Suppressor macrophage treated with lipopolysaccharide for 1 hour (primary cell): ENCODE measurements at regions not wholly inside any gene's neighbourhood (a gene's known extent, or its start where the extent isn't known, plus 50 kb on each side); places are given as distances from the start of the nearest gene placed in this dataset.

Source experiments
- DNase-seq, 3 donors: peaks; one replicate each; pipeline ENCODE4 v3.0.0-alpha.2; 2020 to 2022

- DNase-seq = no peak
These were observed 327.6 kb upstream of the COBL start for GRCh38 chr7:51644216-51644615.

- DNase-seq = no peak
These were observed 324.2 kb upstream of the COBL start for GRCh38 chr7:51640841-51641240.

GRCh38 chr7:51639661-51640334 lies 323.2 kb upstream of the COBL start:
- no peak for DNase-seq

- no peak for DNase-seq
These were observed 319.9 kb upstream of the COBL start for GRCh38 chr7:51636503-51636902.

GRCh38 chr7:51635775-51636174 lies 319.2 kb upstream of the COBL start:
- no peak for DNase-seq

- DNase-seq = no peak
These were observed 317.9 kb upstream of the COBL start for GRCh38 chr7:51634538-51634937.

- DNase-seq = no peak
These were observed 317.4 kb upstream of the COBL start for GRCh38 chr7:51634025-51634424.

GRCh38 chr7:51633596-51633995 lies 317.0 kb upstream of the COBL start:
- no peak for DNase-seq

GRCh38 chr7:51633006-51633405 lies 316.4 kb upstream of the COBL start:
- no peak for DNase-seq

GRCh38 chr7:51630933-51631332 lies 314.3 kb upstream of the COBL start:
- DNase-seq = no peak

- DNase-seq = no peak
These were observed 312.6 kb upstream of the COBL start for GRCh38 chr7:51629206-51629605.

GRCh38 chr7:51621956-51622355 lies 305.3 kb upstream of the COBL start:
- DNase-seq = no peak

- DNase-seq = peak in 1 of 3 donors; percentile 11
These were observed 304.1 kb upstream of the COBL start for GRCh38 chr7:51620706-51621105.

GRCh38 chr7:51619880-51620279 lies 303.3 kb upstream of the COBL start:
- no peak for DNase-seq

- DNase-seq = peak in 1 of 3 donors; percentile 12
These were observed 301.1 kb upstream of the COBL start for GRCh38 chr7:51617686-51618085.

GRCh38 chr7:51613911-51614357 lies 297.3 kb upstream of the COBL start:
- peak in 1 of 3 donors; percentile 14 for DNase-seq

GRCh38 chr7:51611937-51612336 lies 295.3 kb upstream of the COBL start:
- DNase-seq = peak in 1 of 3 donors; percentile 1

- no peak for DNase-seq
These were observed 290.8 kb upstream of the COBL start for GRCh38 chr7:51607447-51607846.

- DNase-seq = no peak
These were observed 290.1 kb upstream of the COBL start for GRCh38 chr7:51606601-51607154.

GRCh38 chr7:51602376-51602775 lies 285.8 kb upstream of the COBL start:
- peak in 1 of 3 donors; percentile 14 for DNase-seq

- DNase-seq = peak in 1 of 3 donors; percentile 2
These were observed 284.9 kb upstream of the COBL start for GRCh38 chr7:51601461-51601860.

- DNase-seq = peak in 1 of 3 donors; percentile 2
These were observed 283.3 kb upstream of the COBL start for GRCh38 chr7:51599935-51600334.

- no peak for DNase-seq
These were observed 277.0 kb upstream of the COBL start for GRCh38 chr7:51593628-51594027.

GRCh38 chr7:51592842-51593599 lies 276.4 kb upstream of the COBL start:
- no peak for DNase-seq
